SK-N-SH (cell line): ENCODE measurements at regions not wholly inside any gene's neighbourhood (a gene's known extent, or its start where the extent isn't known, plus 50 kb on each side); places are given as distances from the start of the nearest gene placed in this dataset.

ENCODE experiments used
- CTCF ChIP-seq: fragments of 200-600 bp; sonication (generic); IDR thresholded peaks from 2 replicates; pipeline ENCODE4 v1.6.1; 2017; ENCODE audit warnings: antibody characterized with exemption, mild to moderate bottlenecking, moderate library complexity
- EP300 ChIP-seq, 2 experiments: IDR thresholded peaks; 2 replicates each; pipeline versions ENCODE4 v1.4.0 to v1.6.1; 2012; ENCODE audit warnings: borderline replicate concordance in 1 of 2, low read depth in 1 of 2, low read length in 1 of 2
- EZH2phosphoT487 ChIP-seq: fragments of 200-600 bp; sonication (generic); IDR thresholded peaks from 2 replicates; pipeline ENCODE4 v1.6.1; 2017; ENCODE audit warnings: low read depth, mixed run types, mild to moderate bottlenecking, antibody characterized with exemption, moderate library complexity, borderline replicate concordance
- GATA2 ChIP-seq: sonication (generic); formaldehyde crosslinking; IDR thresholded peaks from 2 replicates; pipeline ENCODE4 v1.5.0; 2020; ENCODE audit warnings: mild to moderate bottlenecking, missing genetic modification reagents
- JUND ChIP-seq: IDR thresholded peaks from 2 replicates; pipeline ENCODE4 v1.4.0; 2012
- POLR2AphosphoS5 ChIP-seq: IDR thresholded peaks from 2 replicates; pipeline ENCODE4 v1.6.1; 2012; ENCODE audit warnings: low read depth, low read length
- RAD21 ChIP-seq: IDR thresholded peaks from 2 replicates; pipeline ENCODE4 v1.6.1; 2012; ENCODE audit warnings: mild to moderate bottlenecking, low read length
- RFX5 ChIP-seq: IDR thresholded peaks from 2 replicates; pipeline ENCODE4 v1.6.1; 2012; ENCODE audit warnings: mild to moderate bottlenecking, improper control_type of control experiment, low read length
- SMC3 ChIP-seq: IDR thresholded peaks from 2 replicates; pipeline ENCODE4 v1.6.1; 2012; ENCODE audit warnings: low read depth, low read length, improper control_type of control experiment
- TEAD4 ChIP-seq: IDR thresholded peaks from 2 replicates; pipeline ENCODE4 v1.4.0; 2012; ENCODE audit warnings: mild to moderate bottlenecking, borderline replicate concordance; ENCODE audit not compliant: insufficient read depth
- USF1 ChIP-seq: IDR thresholded peaks from 2 replicates; pipeline ENCODE4 v1.4.0; 2012; ENCODE audit warnings: low read depth, borderline replicate concordance
- YY1 ChIP-seq: IDR thresholded peaks from 2 replicates; pipeline ENCODE4 v1.4.0; 2012; ENCODE audit warnings: low read depth, mild to moderate bottlenecking
- TF ChIP-seq, protein P1 (sequence below): IDR thresholded peaks from 2 replicates; pipeline ENCODE4 v1.4.0; 2012; ENCODE audit warnings: low read depth
- TF ChIP-seq, protein P2 (sequence below): IDR thresholded peaks from 2 replicates; pipeline ENCODE4 v1.4.0; 2012; ENCODE audit warnings: low read depth, borderline replicate concordance

DNA sequence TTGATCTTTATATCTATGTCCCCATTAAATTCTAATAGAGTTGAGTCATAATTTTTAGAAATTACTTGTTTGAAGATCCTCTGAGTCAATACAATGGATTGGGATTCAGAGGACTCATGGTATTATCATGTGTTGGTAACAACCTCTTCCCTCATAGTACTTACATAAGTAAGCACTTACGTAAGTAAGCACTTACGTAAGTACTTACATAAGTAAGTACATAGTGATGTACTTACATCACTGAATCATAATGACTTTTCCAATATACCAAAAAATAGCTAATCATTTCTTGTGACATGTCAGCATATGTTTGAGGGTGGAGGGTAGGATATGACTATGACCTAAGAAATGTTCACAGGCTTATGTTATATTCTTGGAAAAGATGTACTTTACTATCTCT, 740.5 kb downstream of the SORCS1 start:
- TF ChIP-seq GATA2 (CRISPR knock-in tag) (no peak), EP300 (IDR thresholded peaks at IDR 0.05; ENCODE audit: borderline replicate concordance in 1 of 2, low read depth in 1 of 2, low read length in 1 of 2) (no peak), JUND (no peak), USF1 (no peak), YY1 (no peak), RAD21 (no peak), POLR2AphosphoS5 (no peak), CTCF (no peak), TEAD4 (no peak), SMC3 (no peak), EZH2phosphoT487 (no peak), RFX5 (no peak)
- TF ChIP-seq, protein P1, sequence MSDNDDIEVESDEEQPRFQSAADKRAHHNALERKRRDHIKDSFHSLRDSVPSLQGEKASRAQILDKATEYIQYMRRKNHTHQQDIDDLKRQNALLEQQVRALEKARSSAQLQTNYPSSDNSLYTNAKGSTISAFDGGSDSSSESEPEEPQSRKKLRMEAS = no peak
- TF ChIP-seq, protein P2, sequence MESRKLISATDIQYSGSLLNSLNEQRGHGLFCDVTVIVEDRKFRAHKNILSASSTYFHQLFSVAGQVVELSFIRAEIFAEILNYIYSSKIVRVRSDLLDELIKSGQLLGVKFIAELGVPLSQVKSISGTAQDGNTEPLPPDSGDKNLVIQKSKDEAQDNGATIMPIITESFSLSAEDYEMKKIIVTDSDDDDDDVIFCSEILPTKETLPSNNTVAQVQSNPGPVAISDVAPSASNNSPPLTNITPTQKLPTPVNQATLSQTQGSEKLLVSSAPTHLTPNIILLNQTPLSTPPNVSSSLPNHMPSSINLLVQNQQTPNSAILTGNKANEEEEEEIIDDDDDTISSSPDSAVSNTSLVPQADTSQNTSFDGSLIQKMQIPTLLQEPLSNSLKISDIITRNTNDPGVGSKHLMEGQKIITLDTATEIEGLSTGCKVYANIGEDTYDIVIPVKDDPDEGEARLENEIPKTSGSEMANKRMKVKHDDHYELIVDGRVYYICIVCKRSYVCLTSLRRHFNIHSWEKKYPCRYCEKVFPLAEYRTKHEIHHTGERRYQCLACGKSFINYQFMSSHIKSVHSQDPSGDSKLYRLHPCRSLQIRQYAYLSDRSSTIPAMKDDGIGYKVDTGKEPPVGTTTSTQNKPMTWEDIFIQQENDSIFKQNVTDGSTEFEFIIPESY = no peak
